GM12891 (cell line): ENCODE measurements at regions not wholly inside any gene's neighbourhood (a gene's known extent, or its start where the extent isn't known, plus 50 kb on each side); places are given as distances from the start of the nearest gene placed in this dataset.

Experiments
- POLR2AphosphoS5 ChIP-seq: IDR thresholded peaks from 2 replicates; pipeline ENCODE4 v1.6.1; 2011; ENCODE audit warnings: low read depth, low read length, control low read depth
- SPI1 ChIP-seq: IDR thresholded peaks from 2 replicates; pipeline ENCODE4 v1.6.1; 2011; ENCODE audit warnings: low read depth, low read length, control low read depth

GRCh38 chr2:77664491-77664890 lies 142.3 kb upstream of the LRRTM4 start:
- TF ChIP-seq SPI1 = no peak
- no peak for TF ChIP-seq POLR2AphosphoS5
